HG03565 (cell line): ENCODE measurements at regions not wholly inside any gene's neighbourhood (a gene's known extent, or its start where the extent isn't known, plus 50 kb on each side); places are given as distances from the start of the nearest gene placed in this dataset.
"Not testable (repeated sequence)": the region's sequence is repeated elsewhere in the genome, so short reads cannot be mapped to it uniquely, and the experiment has no call there.

Experiments
- ATAC-seq: cut with Tn5 transposase; IDR thresholded peaks from one replicate; pipeline ENCODE4 v1.9.1; 2021; ENCODE audit warnings: mild to moderate bottlenecking, moderate library complexity; ENCODE audit not compliant: unreplicated experiment

GRCh38 chr3:176097027-176097426 is 1100.3 kb downstream of the TBL1XR1 start:
- no peak for ATAC-seq

- not testable (repeated sequence) for ATAC-seq
These were observed 1103.4 kb downstream of the TBL1XR1 start for GRCh38 chr3:176093892-176094291.

- ATAC-seq = no peak
These were observed 1106.6 kb downstream of the TBL1XR1 start for GRCh38 chr3:176090727-176091126.

- no peak for ATAC-seq
These were observed 1108.3 kb downstream of the TBL1XR1 start for GRCh38 chr3:176088962-176089383.

GRCh38 chr3:176087066-176087697 is 1110.1 kb downstream of the TBL1XR1 start:
- ATAC-seq = no peak

GRCh38 chr3:176079785-176080184 is 1117.5 kb downstream of the TBL1XR1 start:
- no peak for ATAC-seq

- no peak for ATAC-seq
These were observed 1118.4 kb downstream of the TBL1XR1 start for GRCh38 chr3:176078906-176079305.

GRCh38 chr3:176075491-176075890 is 1121.8 kb downstream of the TBL1XR1 start:
- no peak for ATAC-seq

- ATAC-seq = no peak
These were observed 1122.2 kb downstream of the TBL1XR1 start for GRCh38 chr3:176075046-176075445.

- no peak for ATAC-seq
These were observed 1123.2 kb downstream of the TBL1XR1 start for GRCh38 chr3:176074096-176074495.

- no peak for ATAC-seq
These were observed 1125.3 kb downstream of the TBL1XR1 start for GRCh38 chr3:176071943-176072342.

- no peak for ATAC-seq
These were observed 1128.5 kb downstream of the TBL1XR1 start for GRCh38 chr3:176068750-176069149.

- no peak for ATAC-seq
These were observed 1138.4 kb downstream of the TBL1XR1 start for GRCh38 chr3:176058856-176059255.

- ATAC-seq = no peak
These were observed 1141.4 kb downstream of the TBL1XR1 start for GRCh38 chr3:176055836-176056235.

GRCh38 chr3:176051766-176052165 is 1145.5 kb downstream of the TBL1XR1 start:
- no peak for ATAC-seq

- no peak for ATAC-seq
These were observed 1150.6 kb downstream of the TBL1XR1 start for GRCh38 chr3:176046703-176047102.

- ATAC-seq = no peak
These were observed 1155.5 kb downstream of the TBL1XR1 start for GRCh38 chr3:176041812-176042211.

GRCh38 chr3:176041185-176041584 is 1156.1 kb downstream of the TBL1XR1 start:
- no peak for ATAC-seq

GRCh38 chr3:176037636-176038035 is 1159.6 kb downstream of the TBL1XR1 start:
- no peak for ATAC-seq

GRCh38 chr3:176032043-176032442 is 1165.2 kb downstream of the TBL1XR1 start:
- ATAC-seq = no peak

- not testable (repeated sequence) for ATAC-seq
These were observed 1157.1 kb downstream of the NAALADL2 start for GRCh38 chr3:176016203-176016602.

- not testable (repeated sequence) for ATAC-seq
These were observed 1156.1 kb downstream of the NAALADL2 start for GRCh38 chr3:176015228-176015627.

- ATAC-seq = no peak
These were observed 1150.1 kb downstream of the NAALADL2 start for GRCh38 chr3:176009256-176009655.
